ENCODE measurements at regions not wholly inside any gene's neighbourhood (a gene's known extent, or its start where the extent isn't known, plus 50 kb on each side); places are given as distances from the start of the nearest gene placed in this dataset.

GRCh38 chr6:163724196-163724595, 309.7 kb downstream of the QKI start:
- no peak for TF ChIP-seq CTCF (IDR thresholded peaks at IDR 0.05)
- no peak for DNase-seq (ENCODE audit: extremely low spot score, unreplicated experiment)
- Mint-ChIP-seq H3K4me3 (ENCODE audit: unreplicated experiment) (no peak overlapping the region), H3K9me3 (ENCODE audit: unreplicated experiment) (no peaks in the 10 kb centered on the region), H3K4me1 (ENCODE audit: unreplicated experiment) (no peaks in the 10 kb centered on the region), H3K27me3 (ENCODE audit: unreplicated experiment) (no peaks in the 10 kb centered on the region), H3K36me3 (ENCODE audit: unreplicated experiment) (no peaks in the 10 kb centered on the region), H3K27ac (ENCODE audit: unreplicated experiment) (no peak overlapping the region)

DNA sequence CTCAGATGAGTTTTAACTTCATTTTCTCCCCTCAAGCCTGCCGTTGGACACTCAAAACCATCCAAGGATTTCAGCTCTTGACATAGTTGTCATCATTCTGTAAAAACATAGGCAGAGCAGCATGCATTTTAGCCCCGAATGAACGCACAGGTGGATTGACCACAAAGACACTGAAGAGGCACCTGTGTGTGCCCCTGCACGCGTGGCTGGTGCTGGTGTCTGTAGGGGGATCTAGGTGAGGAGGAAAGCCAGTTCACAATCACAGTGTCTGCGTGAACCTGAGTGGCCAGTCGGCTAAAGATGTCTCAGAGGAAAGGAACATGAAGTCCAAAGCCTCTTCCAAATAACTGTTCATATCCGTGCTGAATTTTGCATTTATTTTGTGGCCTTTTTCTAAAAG, 309.2 kb downstream of the QKI start:
- Mint-ChIP-seq H3K4me3 (ENCODE audit: unreplicated experiment) (no peak overlapping the region), H3K9me3 (ENCODE audit: unreplicated experiment) (no peaks in the 10 kb centered on the region), H3K4me1 (ENCODE audit: unreplicated experiment) (no peaks in the 10 kb centered on the region), H3K27me3 (ENCODE audit: unreplicated experiment) (no peaks in the 10 kb centered on the region), H3K36me3 (ENCODE audit: unreplicated experiment) (no peaks in the 10 kb centered on the region), H3K27ac (ENCODE audit: unreplicated experiment) (no peak overlapping the region)
- no peak for TF ChIP-seq CTCF (IDR thresholded peaks at IDR 0.05)
- no peak for DNase-seq (ENCODE audit: extremely low spot score, unreplicated experiment)

DNA sequence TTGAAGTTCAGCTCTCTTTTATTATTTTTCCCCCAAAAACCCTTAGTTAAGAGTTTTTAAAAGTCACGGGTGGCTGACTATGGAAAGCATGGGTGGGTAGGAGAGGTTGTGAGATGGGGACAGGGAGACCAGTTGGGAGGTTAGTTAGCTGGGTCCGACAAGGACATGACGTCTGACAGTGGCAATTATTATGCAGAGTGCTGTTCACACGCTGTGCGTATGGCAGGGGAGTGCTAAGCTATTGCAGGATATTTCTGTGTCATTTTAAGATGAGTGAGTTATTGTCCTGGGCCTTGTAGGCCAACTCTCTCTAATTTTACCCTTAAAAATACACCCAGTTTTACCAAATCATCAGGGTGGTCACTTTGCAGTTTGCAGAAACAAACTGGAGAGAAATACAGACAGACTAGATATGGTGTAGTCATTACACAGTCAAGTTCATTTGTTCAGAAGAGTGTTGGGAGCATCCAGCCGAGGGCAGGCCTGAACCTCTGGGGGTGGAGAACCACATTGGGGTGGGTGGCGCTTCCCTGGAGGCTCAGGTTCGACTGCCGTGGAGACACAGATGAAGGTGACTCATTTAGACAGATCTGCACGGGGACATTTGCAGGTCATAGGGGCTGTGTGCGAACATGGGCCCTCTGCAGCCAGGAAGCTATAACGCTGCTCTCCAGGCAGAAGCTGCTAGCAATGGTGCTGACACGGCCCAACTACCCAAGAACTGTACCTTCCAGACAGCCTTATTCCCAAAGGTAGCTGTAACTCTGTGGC, 307.6 kb downstream of the QKI start:
- H3K27ac Mint-ChIP-seq (ENCODE audit: unreplicated experiment), result no peak overlapping the region
- H3K9me3 Mint-ChIP-seq (ENCODE audit: unreplicated experiment), result no peaks in the 10 kb centered on the region
- TF ChIP-seq CTCF (IDR thresholded peaks at IDR 0.05), result no peak
- no peak overlapping the region for H3K4me3 Mint-ChIP-seq (ENCODE audit: unreplicated experiment)
- H3K4me1 Mint-ChIP-seq (ENCODE audit: unreplicated experiment), result no peaks in the 10 kb centered on the region
- H3K36me3 Mint-ChIP-seq (ENCODE audit: unreplicated experiment), result no peaks in the 10 kb centered on the region
- no peaks in the 10 kb centered on the region for H3K27me3 Mint-ChIP-seq (ENCODE audit: unreplicated experiment)
- no peak for DNase-seq (ENCODE audit: extremely low spot score, unreplicated experiment)

DNA sequence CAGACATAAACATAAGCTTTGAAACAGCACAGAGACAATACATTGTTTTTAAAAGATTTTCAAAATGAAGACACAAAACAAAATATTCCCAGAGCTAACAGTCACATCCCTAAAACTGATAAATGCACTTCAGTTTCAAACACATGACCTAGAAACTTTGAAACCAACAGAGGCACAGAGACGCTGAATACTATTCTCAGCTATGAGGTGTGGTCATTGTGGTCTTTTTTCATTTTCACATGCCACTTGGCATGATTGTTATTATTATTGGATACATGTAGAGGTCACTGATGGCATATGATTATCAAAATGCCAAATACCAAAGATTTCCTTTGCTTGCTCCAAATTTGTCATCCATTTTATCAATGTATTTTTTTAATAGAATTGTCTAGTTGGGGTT, 306.9 kb downstream of the QKI start:
- H3K9me3 Mint-ChIP-seq (ENCODE audit: unreplicated experiment), result no peaks in the 10 kb centered on the region
- H3K4me1 Mint-ChIP-seq (ENCODE audit: unreplicated experiment), result no peaks in the 10 kb centered on the region
- no peaks in the 10 kb centered on the region for H3K36me3 Mint-ChIP-seq (ENCODE audit: unreplicated experiment)
- DNase-seq (ENCODE audit: extremely low spot score, unreplicated experiment), result no peak
- TF ChIP-seq CTCF (IDR thresholded peaks at IDR 0.05), result no peak
- no peak overlapping the region for H3K4me3 Mint-ChIP-seq (ENCODE audit: unreplicated experiment)
- H3K27me3 Mint-ChIP-seq (ENCODE audit: unreplicated experiment), result no peaks in the 10 kb centered on the region
- H3K27ac Mint-ChIP-seq (ENCODE audit: unreplicated experiment), result no peak overlapping the region

DNA sequence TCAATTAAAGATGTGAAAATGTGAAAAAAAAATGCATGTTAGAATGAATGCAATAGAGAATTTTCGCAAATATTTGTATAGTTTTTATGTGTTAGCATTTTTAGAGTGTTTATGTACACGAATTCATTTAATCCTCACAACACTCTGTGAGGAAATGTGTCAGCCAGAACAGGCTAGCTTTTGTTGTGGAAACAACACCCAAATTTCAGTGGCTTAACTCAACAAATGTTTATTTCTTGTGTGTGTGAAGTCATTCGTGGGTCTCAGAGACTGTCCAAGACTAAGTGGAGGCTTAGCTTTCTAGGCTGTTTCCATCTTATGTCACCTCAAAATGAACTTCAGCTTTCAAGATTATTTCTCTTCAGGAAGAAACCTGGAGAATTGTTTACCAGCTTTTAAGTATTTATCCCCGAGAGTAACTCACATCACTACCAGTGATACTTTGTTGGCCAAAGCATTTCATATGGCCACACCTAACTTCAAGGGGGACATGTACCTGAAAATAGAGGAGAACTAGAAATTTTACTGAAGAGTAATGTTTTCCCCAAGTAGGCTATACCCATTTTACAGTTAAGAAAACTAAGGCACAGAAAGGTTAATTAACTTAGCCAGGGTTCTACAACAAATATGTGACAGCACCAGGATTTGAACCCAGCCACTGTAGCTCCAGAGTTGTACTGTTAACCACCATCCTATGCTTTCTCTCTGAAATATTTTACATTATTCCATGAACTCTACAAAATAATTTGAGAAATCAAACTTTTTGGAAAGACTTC, 306.1 kb downstream of the QKI start:
- TF ChIP-seq CTCF (IDR thresholded peaks at IDR 0.05), result no peak
- no peak overlapping the region for H3K4me3 Mint-ChIP-seq (ENCODE audit: unreplicated experiment)
- no peak for DNase-seq (ENCODE audit: extremely low spot score, unreplicated experiment)
- no peaks in the 10 kb centered on the region for H3K9me3 Mint-ChIP-seq (ENCODE audit: unreplicated experiment)
- H3K27ac Mint-ChIP-seq (ENCODE audit: unreplicated experiment), result no peak overlapping the region
- H3K36me3 Mint-ChIP-seq (ENCODE audit: unreplicated experiment), result no peaks in the 10 kb centered on the region
- no peaks in the 10 kb centered on the region for H3K27me3 Mint-ChIP-seq (ENCODE audit: unreplicated experiment)
- H3K4me1 Mint-ChIP-seq (ENCODE audit: unreplicated experiment), result no peaks in the 10 kb centered on the region
